WTC11 (cell line): ENCODE measurements at regions not wholly inside any gene's neighbourhood (a gene's known extent, or its start where the extent isn't known, plus 50 kb on each side); places are given as distances from the start of the nearest gene placed in this dataset.

Source experiments
- ATAC-seq: fragments of 200-7000 bp; cut with Tn5 transposase; 2 replicates; pipeline ENCODE4 v1.10.0; 2021; ENCODE audit warnings: mild to moderate bottlenecking, moderate library complexity
- CTCF ChIA-PET: fragments of 300-600 bp; sonication (Branson Sonifier 250); formaldehyde crosslinking; loops from one replicate; lab custom pipeline; 2021; ENCODE audit warnings: antibody characterized with exemption; lab: Charles Lee
- POLR2A ChIA-PET: fragments of 350-600 bp; sonication (Branson Sonifier 250); formaldehyde crosslinking; loops from one replicate; lab custom pipeline; 2021; ENCODE audit warnings: antibody characterized with exemption; lab: Charles Lee
- DNase-seq: peaks from one replicate; pipeline ENCODE4 v3.0.0; 2021; ENCODE audit warnings: low spot score
- H3K27ac Mint-ChIP-seq: 2 replicates; pipeline ENCODE4 v1.8.0; 2021; ENCODE audit warnings: mixed read lengths
- H3K27me3 Mint-ChIP-seq: 2 replicates; pipeline ENCODE4 v1.8.0; 2021; ENCODE audit warnings: low read depth, mild to moderate bottlenecking, moderate library complexity, mixed read lengths
- H3K36me3 Mint-ChIP-seq: 2 replicates; pipeline ENCODE4 v1.8.0; 2021; ENCODE audit warnings: mixed read lengths
- H3K4me1 Mint-ChIP-seq: 2 replicates; pipeline ENCODE4 v1.8.0; 2022; ENCODE audit warnings: mixed read lengths
- H3K4me3 Mint-ChIP-seq: 2 replicates; pipeline ENCODE4 v1.8.0; 2021; ENCODE audit warnings: mild to moderate bottlenecking, moderate library complexity, mixed read lengths
- H3K9me3 Mint-ChIP-seq: 2 replicates; pipeline ENCODE4 v1.8.0; 2021; ENCODE audit warnings: mixed read lengths
- CREB1 ChIP-seq: sonication (generic); formaldehyde crosslinking; IDR thresholded peaks from 2 replicates; pipeline ENCODE4 v1.8.0; 2023; ENCODE audit warnings: mild to moderate bottlenecking, missing genetic modification reagents
- GTF2I ChIP-seq: fragments of 250-450 bp; sonication (Bioruptor Pico); conservative IDR thresholded peaks from 2 replicates; pipeline ENCODE4 v1.4.0; 2021; ENCODE audit warnings: mild to moderate bottlenecking
- IRF2 ChIP-seq: sonication (generic); formaldehyde crosslinking; IDR thresholded peaks from 2 replicates; pipeline ENCODE4 v1.8.0; 2022; ENCODE audit warnings: low read depth, missing genetic modification reagents, borderline replicate concordance
- KAT7 ChIP-seq: sonication (generic); formaldehyde crosslinking; IDR thresholded peaks from 2 replicates; pipeline ENCODE4 v1.8.1; 2023; ENCODE audit warnings: missing genetic modification reagents, mild to moderate bottlenecking, borderline replicate concordance
- SMAD3 ChIP-seq: sonication (generic); formaldehyde crosslinking; IDR thresholded peaks from 2 replicates; pipeline ENCODE4 v1.8.0; 2022; ENCODE audit warnings: missing genetic modification reagents, mild to moderate bottlenecking, borderline replicate concordance
- TEAD1 ChIP-seq: sonication (generic); formaldehyde crosslinking; IDR thresholded peaks from 2 replicates; pipeline ENCODE4 v1.8.0; 2022; ENCODE audit warnings: mild to moderate bottlenecking, missing genetic modification reagents
- ZNF263 ChIP-seq: sonication (generic); formaldehyde crosslinking; IDR thresholded peaks from 2 replicates; pipeline ENCODE4 v1.8.1; 2022; ENCODE audit warnings: low read depth, mild to moderate bottlenecking, moderate library complexity, missing genetic modification reagents
- ZNF423 ChIP-seq: fragments of 250-450 bp; sonication (Bioruptor Pico); IDR thresholded peaks from 2 replicates; pipeline ENCODE4 v2.1.2; 2022; ENCODE audit warnings: mild to moderate bottlenecking, moderate library complexity
- ZNF671 ChIP-seq: fragments of 250-450 bp; sonication (Bioruptor Pico); IDR thresholded peaks from 2 replicates; pipeline ENCODE4 v1.8.0; 2021; ENCODE audit warnings: mild to moderate bottlenecking
- TF ChIP-seq, protein P1 (sequence below): fragments of 250-450 bp; sonication (Bioruptor Pico); IDR thresholded peaks from 2 replicates; pipeline ENCODE4 v2.1.2; 2022; ENCODE audit warnings: mild to moderate bottlenecking, moderate library complexity
- TF ChIP-seq, protein P2 (sequence below): fragments of 200-600 bp; IDR thresholded peaks from 2 replicates; pipeline ENCODE4 v1.8.0; 2022; ENCODE audit warnings: antibody characterized with exemption
- TF ChIP-seq, protein P3 (sequence below): fragments of 250-450 bp; sonication (Bioruptor Pico); conservative IDR thresholded peaks from 2 replicates; pipeline ENCODE4 v1.9.0; 2021; ENCODE audit warnings: mild to moderate bottlenecking
- TF ChIP-seq, protein P4 (sequence below): fragments of 250-450 bp; sonication (Bioruptor Pico); IDR thresholded peaks from 2 replicates; pipeline ENCODE4 v1.9.0; 2021; ENCODE audit warnings: mild to moderate bottlenecking, borderline replicate concordance
- TF ChIP-seq, protein P5 (sequence below): sonication (generic); formaldehyde crosslinking; conservative IDR thresholded peaks from 2 replicates; pipeline ENCODE4 v1.8.1; 2022; ENCODE audit warnings: mild to moderate bottlenecking, missing genetic modification reagents
- TF ChIP-seq, protein P6 (sequence below): sonication (generic); formaldehyde crosslinking; IDR thresholded peaks from 2 replicates; pipeline ENCODE4 v1.8.1; 2022; ENCODE audit warnings: low read depth, mild to moderate bottlenecking, moderate library complexity, missing genetic modification reagents, borderline replicate concordance
- TF ChIP-seq, protein P7 (sequence below): sonication (generic); formaldehyde crosslinking; IDR thresholded peaks from 2 replicates; pipeline ENCODE4 v1.8.0; 2022; ENCODE audit warnings: mild to moderate bottlenecking, missing genetic modification reagents
- TF ChIP-seq, protein P8 (sequence below): sonication (generic); formaldehyde crosslinking; IDR thresholded peaks from 2 replicates; pipeline ENCODE4 v1.8.0; 2022; ENCODE audit warnings: mild to moderate bottlenecking, missing genetic modification reagents
- TF ChIP-seq, protein P9 (sequence below): sonication (generic); formaldehyde crosslinking; IDR thresholded peaks from 2 replicates; pipeline ENCODE4 v1.8.0; 2022; ENCODE audit warnings: mild to moderate bottlenecking, missing genetic modification reagents

DNA sequence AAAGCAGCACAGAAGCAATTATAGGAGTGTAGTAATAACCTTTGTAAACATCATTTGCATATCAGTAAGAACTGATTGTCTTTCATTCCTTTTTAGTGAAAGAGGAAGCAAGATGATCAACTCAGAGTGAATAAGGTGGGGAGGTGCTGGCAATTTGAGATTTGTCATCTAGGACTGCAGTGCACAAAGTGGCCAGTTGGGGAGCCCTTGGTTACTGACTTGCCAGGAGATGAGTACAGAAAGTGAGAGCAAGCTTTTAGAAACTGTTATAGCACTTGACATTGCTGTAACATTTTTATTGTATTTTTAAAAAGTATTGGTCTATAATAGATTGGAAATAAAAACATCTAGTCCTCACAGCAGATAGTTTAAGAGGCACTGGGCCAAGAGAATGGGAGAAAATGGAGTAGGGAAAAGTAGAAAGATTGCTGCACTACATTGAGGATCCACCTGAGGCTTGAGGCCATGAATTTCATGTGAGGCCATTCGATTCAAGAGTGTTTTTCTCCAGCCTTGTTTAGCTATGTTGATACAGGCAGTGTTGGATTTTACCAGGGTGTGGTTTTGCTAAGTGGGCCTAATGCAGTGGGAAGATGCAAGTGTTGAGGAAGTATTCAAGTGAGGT is 98.2 kb downstream of the SNAPC1 start:
- H3K4me1 Mint-ChIP-seq = peaks cover 4% of the 10 kb centered on the region
- DNase-seq (peak; percentile 74), ATAC-seq (peak; percentile 96)
- no peak overlapping the region for H3K27ac Mint-ChIP-seq
- H3K9me3 Mint-ChIP-seq = no peaks in the 10 kb centered on the region
- H3K4me3 Mint-ChIP-seq = no peak overlapping the region
- TF ChIP-seq, protein P1, sequence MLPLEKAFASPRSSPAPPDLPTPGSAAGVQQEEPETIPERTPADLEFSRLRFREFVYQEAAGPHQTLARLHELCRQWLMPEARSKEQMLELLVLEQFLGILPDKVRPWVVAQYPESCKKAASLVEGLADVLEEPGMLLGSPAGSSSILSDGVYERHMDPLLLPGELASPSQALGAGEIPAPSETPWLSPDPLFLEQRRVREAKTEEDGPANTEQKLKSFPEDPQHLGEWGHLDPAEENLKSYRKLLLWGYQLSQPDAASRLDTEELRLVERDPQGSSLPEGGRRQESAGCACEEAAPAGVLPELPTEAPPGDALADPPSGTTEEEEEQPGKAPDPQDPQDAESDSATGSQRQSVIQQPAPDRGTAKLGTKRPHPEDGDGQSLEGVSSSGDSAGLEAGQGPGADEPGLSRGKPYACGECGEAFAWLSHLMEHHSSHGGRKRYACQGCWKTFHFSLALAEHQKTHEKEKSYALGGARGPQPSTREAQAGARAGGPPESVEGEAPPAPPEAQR (CRISPR knock-in tag) = no peak
- TF ChIP-seq, protein P2, sequence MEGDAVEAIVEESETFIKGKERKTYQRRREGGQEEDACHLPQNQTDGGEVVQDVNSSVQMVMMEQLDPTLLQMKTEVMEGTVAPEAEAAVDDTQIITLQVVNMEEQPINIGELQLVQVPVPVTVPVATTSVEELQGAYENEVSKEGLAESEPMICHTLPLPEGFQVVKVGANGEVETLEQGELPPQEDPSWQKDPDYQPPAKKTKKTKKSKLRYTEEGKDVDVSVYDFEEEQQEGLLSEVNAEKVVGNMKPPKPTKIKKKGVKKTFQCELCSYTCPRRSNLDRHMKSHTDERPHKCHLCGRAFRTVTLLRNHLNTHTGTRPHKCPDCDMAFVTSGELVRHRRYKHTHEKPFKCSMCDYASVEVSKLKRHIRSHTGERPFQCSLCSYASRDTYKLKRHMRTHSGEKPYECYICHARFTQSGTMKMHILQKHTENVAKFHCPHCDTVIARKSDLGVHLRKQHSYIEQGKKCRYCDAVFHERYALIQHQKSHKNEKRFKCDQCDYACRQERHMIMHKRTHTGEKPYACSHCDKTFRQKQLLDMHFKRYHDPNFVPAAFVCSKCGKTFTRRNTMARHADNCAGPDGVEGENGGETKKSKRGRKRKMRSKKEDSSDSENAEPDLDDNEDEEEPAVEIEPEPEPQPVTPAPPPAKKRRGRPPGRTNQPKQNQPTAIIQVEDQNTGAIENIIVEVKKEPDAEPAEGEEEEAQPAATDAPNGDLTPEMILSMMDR = peak; percentile 86
- TF ChIP-seq CREB1 (CRISPR knock-in tag) = no peak
- TF ChIP-seq, protein P3, sequence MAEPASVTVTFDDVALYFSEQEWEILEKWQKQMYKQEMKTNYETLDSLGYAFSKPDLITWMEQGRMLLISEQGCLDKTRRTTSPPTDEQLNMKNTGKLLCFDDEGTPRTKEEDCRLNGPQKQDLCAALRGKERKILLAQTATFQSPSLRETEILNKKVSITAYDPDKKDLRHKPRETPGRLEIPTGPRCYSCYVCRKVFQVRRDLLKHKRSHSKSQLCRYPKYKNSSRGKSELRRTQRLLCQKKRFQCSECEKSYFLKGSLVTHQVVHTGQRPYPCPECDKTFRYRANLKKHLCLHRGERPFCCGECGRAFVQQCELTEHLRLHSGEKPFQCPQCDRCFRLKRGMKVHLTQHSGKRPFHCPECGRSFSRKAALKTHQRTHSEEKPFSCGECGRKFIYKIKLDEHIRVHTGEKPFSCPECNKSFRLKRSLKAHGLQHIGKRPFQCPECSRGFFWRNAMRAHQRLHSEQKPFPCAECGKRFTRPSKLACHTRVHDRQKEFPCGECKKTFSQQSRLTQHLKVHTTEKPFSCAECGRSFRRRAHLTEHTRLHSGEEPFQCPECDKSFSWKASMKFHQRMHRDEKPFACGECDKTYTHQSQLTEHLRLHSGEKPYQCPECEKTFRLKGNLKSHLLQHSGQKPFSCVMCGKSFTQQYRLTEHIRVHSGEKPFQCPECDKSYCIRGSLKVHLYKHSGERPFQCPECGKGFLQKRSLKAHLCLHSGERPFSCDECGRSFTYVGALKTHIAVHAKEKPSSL (CRISPR knock-in tag) = no peak
- no peak for TF ChIP-seq ZNF423 (CRISPR knock-in tag)
- no peak for TF ChIP-seq ZNF263 (CRISPR knock-in tag)
- TF ChIP-seq SMAD3 (CRISPR knock-in tag) = no peak
- ChIA-PET CTCF (interaction anchor here (0.6 to 1.8 kb wide), 13 partner anchors 11 to 1659 kb away, joined by 3 to 8 read pairs (median 4); no protein-coding TSS in a partner anchor), POLR2A (no interaction called here)
- no peaks in the 10 kb centered on the region for H3K27me3 Mint-ChIP-seq
- no peaks in the 10 kb centered on the region for H3K36me3 Mint-ChIP-seq

DNA sequence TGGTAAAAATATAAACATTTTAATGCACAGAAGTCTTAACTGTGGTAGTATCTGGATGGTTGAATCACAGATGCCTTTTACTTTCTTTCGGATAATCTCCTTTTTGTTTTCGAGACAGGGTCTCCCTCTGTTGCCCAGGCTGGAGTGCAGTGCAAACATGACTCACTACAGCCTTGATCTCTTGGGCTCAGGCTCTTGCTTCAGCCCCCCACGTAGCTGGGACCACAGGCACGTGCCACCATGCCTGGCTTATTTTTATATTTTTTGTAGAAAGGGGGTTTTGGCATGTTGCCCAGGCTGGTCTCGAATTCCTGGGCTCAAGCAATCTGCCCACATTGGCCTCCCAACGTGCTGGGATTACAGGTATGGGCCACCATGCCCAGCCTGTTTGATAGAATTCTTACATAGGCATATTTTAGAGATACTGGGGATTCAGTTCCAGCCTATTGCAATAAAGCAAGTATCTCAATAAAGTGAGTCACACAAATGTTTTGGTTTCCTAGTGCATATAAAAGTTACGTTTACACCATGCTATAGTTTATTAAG is 99.2 kb downstream of the SNAPC1 start:
- no peak overlapping the region for H3K4me3 Mint-ChIP-seq
- POLR2A ChIA-PET = no interaction called here
- H3K27ac Mint-ChIP-seq = no peak overlapping the region
- no peaks in the 10 kb centered on the region for H3K36me3 Mint-ChIP-seq
- ATAC-seq = no peak
- no peak for DNase-seq
- no peaks in the 10 kb centered on the region for H3K9me3 Mint-ChIP-seq
- no peaks in the 10 kb centered on the region for H3K27me3 Mint-ChIP-seq
- CTCF ChIA-PET = interaction anchor here (0.6 to 1.6 kb wide), 4 partner anchors 16 to 1658 kb away, joined by 3 to 8 read pairs (median 6); no protein-coding TSS in a partner anchor
- H3K4me1 Mint-ChIP-seq = peaks cover 4% of the 10 kb centered on the region
- TF ChIP-seq ZNF671 (CRISPR knock-in tag) (no peak), TEAD1 (CRISPR knock-in tag) (no peak), KAT7 (no peak), IRF2 (CRISPR knock-in tag) (no peak), GTF2I (CRISPR knock-in tag) (no peak)
- TF ChIP-seq, protein P4, sequence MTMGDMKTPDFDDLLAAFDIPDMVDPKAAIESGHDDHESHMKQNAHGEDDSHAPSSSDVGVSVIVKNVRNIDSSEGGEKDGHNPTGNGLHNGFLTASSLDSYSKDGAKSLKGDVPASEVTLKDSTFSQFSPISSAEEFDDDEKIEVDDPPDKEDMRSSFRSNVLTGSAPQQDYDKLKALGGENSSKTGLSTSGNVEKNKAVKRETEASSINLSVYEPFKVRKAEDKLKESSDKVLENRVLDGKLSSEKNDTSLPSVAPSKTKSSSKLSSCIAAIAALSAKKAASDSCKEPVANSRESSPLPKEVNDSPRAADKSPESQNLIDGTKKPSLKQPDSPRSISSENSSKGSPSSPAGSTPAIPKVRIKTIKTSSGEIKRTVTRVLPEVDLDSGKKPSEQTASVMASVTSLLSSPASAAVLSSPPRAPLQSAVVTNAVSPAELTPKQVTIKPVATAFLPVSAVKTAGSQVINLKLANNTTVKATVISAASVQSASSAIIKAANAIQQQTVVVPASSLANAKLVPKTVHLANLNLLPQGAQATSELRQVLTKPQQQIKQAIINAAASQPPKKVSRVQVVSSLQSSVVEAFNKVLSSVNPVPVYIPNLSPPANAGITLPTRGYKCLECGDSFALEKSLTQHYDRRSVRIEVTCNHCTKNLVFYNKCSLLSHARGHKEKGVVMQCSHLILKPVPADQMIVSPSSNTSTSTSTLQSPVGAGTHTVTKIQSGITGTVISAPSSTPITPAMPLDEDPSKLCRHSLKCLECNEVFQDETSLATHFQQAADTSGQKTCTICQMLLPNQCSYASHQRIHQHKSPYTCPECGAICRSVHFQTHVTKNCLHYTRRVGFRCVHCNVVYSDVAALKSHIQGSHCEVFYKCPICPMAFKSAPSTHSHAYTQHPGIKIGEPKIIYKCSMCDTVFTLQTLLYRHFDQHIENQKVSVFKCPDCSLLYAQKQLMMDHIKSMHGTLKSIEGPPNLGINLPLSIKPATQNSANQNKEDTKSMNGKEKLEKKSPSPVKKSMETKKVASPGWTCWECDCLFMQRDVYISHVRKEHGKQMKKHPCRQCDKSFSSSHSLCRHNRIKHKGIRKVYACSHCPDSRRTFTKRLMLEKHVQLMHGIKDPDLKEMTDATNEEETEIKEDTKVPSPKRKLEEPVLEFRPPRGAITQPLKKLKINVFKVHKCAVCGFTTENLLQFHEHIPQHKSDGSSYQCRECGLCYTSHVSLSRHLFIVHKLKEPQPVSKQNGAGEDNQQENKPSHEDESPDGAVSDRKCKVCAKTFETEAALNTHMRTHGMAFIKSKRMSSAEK (CRISPR knock-in tag) = no peak
- TF ChIP-seq, protein P5, sequence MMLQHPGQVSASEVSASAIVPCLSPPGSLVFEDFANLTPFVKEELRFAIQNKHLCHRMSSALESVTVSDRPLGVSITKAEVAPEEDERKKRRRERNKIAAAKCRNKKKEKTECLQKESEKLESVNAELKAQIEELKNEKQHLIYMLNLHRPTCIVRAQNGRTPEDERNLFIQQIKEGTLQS (CRISPR knock-in tag) = no peak
- TF ChIP-seq, protein P6, sequence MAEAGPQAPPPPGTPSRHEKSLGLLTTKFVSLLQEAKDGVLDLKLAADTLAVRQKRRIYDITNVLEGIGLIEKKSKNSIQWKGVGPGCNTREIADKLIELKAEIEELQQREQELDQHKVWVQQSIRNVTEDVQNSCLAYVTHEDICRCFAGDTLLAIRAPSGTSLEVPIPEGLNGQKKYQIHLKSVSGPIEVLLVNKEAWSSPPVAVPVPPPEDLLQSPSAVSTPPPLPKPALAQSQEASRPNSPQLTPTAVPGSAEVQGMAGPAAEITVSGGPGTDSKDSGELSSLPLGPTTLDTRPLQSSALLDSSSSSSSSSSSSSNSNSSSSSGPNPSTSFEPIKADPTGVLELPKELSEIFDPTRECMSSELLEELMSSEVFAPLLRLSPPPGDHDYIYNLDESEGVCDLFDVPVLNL (CRISPR knock-in tag) = no peak
- TF ChIP-seq, protein P7, sequence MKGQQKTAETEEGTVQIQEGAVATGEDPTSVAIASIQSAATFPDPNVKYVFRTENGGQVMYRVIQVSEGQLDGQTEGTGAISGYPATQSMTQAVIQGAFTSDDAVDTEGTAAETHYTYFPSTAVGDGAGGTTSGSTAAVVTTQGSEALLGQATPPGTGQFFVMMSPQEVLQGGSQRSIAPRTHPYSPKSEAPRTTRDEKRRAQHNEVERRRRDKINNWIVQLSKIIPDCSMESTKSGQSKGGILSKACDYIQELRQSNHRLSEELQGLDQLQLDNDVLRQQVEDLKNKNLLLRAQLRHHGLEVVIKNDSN (CRISPR knock-in tag) = no peak
- TF ChIP-seq, protein P8, sequence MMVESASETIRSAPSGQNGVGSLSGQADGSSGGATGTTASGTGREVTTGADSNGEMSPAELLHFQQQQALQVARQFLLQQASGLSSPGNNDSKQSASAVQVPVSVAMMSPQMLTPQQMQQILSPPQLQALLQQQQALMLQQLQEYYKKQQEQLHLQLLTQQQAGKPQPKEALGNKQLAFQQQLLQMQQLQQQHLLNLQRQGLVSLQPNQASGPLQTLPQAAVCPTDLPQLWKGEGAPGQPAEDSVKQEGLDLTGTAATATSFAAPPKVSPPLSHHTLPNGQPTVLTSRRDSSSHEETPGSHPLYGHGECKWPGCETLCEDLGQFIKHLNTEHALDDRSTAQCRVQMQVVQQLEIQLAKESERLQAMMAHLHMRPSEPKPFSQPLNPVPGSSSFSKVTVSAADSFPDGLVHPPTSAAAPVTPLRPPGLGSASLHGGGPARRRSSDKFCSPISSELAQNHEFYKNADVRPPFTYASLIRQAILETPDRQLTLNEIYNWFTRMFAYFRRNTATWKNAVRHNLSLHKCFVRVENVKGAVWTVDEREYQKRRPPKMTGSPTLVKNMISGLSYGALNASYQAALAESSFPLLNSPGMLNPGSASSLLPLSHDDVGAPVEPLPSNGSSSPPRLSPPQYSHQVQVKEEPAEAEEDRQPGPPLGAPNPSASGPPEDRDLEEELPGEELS (CRISPR knock-in tag) = no peak
- TF ChIP-seq, protein P9, sequence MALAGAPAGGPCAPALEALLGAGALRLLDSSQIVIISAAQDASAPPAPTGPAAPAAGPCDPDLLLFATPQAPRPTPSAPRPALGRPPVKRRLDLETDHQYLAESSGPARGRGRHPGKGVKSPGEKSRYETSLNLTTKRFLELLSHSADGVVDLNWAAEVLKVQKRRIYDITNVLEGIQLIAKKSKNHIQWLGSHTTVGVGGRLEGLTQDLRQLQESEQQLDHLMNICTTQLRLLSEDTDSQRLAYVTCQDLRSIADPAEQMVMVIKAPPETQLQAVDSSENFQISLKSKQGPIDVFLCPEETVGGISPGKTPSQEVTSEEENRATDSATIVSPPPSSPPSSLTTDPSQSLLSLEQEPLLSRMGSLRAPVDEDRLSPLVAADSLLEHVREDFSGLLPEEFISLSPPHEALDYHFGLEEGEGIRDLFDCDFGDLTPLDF = no peak
